Epithelial cell of proximal tubule (primary cell): ENCODE measurements at regions not wholly inside any gene's neighbourhood (a gene's known extent, or its start where the extent isn't known, plus 50 kb on each side); places are given as distances from the start of the nearest gene placed in this dataset.
A peak's percentile ranks its signal among the peaks of the same experiment; 100 is the strongest.

Experiments used
- DNase-seq: peaks from one replicate; pipeline ENCODE4 v3.0.0-alpha.2; 2011; ENCODE audit warnings: low read depth
- H3K4me3 ChIP-seq: 2 replicates; pipeline ENCODE4 v1.5.1; 2011; ENCODE audit warnings: low read depth, mild to moderate bottlenecking, low read length
- TF ChIP-seq, protein P1 (sequence below): conservative IDR thresholded peaks from 2 replicates; pipeline ENCODE4 v1.5.1; 2012; ENCODE audit warnings: low read depth, mild to moderate bottlenecking, low read length

DNA sequence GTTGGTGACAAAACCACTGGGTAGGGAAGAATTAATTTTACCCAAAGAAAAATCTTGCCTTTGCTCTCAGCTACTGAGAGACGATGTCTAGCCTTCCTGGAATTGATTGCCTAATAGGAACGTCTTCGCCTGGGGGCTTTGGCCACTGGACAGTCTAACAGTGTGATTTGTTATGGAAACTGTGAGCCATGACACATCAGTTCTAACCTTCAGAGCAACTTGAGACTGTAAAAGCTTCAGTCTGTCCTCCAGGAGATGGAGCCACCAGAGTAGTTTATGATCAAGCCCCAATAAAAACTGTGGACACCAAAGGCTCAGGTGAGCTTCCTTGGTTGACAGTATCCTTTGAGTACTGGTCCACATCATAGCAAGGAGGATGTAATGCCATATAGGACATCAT, 235.8 kb upstream of the TMCO5A start:
- TF ChIP-seq, protein P1, sequence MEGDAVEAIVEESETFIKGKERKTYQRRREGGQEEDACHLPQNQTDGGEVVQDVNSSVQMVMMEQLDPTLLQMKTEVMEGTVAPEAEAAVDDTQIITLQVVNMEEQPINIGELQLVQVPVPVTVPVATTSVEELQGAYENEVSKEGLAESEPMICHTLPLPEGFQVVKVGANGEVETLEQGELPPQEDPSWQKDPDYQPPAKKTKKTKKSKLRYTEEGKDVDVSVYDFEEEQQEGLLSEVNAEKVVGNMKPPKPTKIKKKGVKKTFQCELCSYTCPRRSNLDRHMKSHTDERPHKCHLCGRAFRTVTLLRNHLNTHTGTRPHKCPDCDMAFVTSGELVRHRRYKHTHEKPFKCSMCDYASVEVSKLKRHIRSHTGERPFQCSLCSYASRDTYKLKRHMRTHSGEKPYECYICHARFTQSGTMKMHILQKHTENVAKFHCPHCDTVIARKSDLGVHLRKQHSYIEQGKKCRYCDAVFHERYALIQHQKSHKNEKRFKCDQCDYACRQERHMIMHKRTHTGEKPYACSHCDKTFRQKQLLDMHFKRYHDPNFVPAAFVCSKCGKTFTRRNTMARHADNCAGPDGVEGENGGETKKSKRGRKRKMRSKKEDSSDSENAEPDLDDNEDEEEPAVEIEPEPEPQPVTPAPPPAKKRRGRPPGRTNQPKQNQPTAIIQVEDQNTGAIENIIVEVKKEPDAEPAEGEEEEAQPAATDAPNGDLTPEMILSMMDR, result peak; percentile 16
- no peak overlapping the region for H3K4me3 ChIP-seq
- DNase-seq, result no peak

GRCh38 chr15:37701230-37701629, 233.2 kb upstream of the TMCO5A start:
- TF ChIP-seq, protein P1, result no peak
- no peak for DNase-seq
- H3K4me3 ChIP-seq, result no peak overlapping the region

DNA sequence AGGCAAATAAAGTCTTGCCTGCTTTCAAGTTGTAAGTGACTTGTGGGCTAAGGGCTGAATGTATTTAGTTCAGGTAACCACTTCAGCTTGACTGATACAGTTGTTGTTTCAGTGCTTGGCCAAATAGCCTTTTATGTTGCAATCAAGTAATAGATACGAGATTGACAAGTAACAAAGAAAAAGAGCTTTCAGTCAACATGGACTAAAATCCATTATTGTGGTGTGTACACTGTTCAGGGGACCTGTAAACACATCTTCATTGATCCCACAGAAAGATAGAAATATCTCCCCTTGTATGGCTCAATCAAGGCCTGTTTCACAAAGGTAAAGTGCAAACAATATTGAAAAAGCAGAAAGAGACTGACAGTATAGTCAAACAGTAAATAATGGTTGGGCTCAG, 224.8 kb upstream of the TMCO5A start:
- no peak overlapping the region for H3K4me3 ChIP-seq
- TF ChIP-seq, protein P1, result no peak
- DNase-seq, result no peak

DNA sequence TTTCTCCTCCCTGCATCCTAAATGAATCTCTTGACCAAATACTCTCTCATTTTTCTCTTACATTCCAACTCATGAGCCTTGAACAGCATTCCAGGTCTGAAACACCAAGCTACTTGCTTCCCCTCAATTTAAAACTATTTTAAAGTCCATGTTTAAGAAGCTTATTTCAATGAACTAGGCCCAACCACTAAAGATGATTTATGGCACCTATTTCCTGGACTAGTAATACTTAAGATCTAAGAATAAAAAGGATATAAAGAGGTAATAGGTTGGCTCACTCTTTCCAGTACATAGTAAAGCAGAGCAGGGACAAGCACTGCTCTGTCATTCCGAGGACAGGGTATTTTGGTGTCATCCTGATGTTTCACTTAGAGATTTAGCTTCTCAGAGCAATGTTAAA, 219.3 kb upstream of the TMCO5A start:
- DNase-seq, result no peak
- no peak overlapping the region for H3K4me3 ChIP-seq
- TF ChIP-seq, protein P1, result no peak

GRCh38 chr15:37720267-37720666, 214.2 kb upstream of the TMCO5A start:
- H3K4me3 ChIP-seq, result no peak overlapping the region
- no peak for DNase-seq
- TF ChIP-seq, protein P1, result no peak

DNA sequence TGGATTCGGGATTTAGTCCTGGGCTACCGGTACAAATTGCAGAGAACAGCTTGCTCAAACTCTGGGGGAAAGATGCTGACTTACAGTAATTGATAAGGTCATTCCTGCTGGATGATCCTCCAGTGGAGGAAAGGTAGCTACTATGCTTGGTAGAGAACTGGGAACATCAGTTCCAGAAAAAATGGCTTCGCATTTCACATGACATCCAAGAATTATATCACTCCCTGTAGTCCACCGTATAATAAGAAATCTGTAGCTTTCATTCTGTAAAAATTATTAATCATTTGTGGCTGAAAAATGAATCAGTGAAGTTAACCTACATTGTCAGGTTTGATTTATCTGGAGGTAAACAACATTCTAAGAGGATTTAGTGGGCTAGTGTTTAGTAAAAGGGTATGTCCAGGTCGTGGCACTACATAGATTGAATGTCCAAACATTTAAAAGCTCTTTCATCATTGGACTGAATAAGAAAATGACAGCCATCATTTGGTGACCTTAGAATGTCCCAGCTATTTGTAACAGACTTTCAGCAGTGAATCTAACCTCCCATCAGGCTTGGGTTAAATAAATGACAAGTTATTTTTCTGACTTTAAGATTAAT, 203.2 kb upstream of the TMCO5A start:
- DNase-seq, result no peak
- TF ChIP-seq, protein P1, result no peak
- no peak overlapping the region for H3K4me3 ChIP-seq

DNA sequence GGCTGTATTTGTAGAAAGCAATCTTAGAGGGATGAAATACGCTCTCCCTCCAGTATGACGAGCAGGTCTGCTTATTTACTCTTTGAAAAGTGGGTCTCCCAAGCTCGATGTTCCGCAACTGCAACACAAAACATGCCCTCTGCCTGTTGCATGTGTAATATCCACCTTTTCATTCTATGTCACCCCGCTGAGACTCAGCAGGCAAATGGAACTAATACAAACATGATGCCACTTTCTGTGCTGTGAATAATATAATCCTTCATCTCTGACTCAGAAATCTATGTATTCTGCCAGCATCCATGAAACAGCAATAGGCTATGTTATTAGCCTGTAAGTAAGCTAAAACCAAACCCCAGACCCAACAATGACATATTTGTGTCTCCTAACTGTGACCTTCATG, 200.8 kb upstream of the TMCO5A start:
- no peak for DNase-seq
- TF ChIP-seq, protein P1, result no peak
- no peak overlapping the region for H3K4me3 ChIP-seq
